A673 (cell line): ENCODE measurements at regions not wholly inside any gene's neighbourhood (a gene's known extent, or its start where the extent isn't known, plus 50 kb on each side); places are given as distances from the start of the nearest gene placed in this dataset.

Source experiments
- EZH2 ChIP-seq: fragments of 200-600 bp; sonication (generic); IDR thresholded peaks from 2 replicates; pipeline ENCODE4 v1.6.1; 2017; ENCODE audit warnings: borderline replicate concordance, low read depth, mild to moderate bottlenecking, mixed read lengths, antibody characterized with exemption, low read length; ENCODE audit not compliant: poor library complexity, severe bottlenecking
- TF ChIP-seq, protein P1 (sequence below): fragments of 300-800, 200-600 bp; sonication (generic); conservative IDR thresholded peaks from 2 replicates; pipeline ENCODE4 v1.5.1; 2017; ENCODE audit warnings: low read depth, mild to moderate bottlenecking, antibody characterized with exemption, low read length, moderate library complexity, mixed read lengths

DNA sequence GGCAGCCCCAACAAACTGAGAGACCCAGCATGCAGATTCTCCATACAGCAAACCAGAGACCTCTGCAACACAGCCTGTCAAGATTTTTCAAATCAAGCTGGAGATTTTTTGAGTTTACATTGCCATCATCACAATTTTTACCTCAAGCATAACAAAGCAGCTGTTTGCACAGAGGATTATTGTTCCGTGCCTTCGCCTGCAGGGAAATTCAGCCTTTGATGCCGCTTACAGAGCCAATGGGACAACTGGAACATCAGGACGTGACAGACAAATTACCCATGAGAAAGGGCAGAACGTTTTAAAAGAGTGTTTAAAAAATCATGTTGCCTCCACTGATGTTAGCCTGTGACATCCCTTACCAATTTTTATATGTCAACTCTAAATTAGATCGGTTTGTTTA is 363.7 kb downstream of the FBXW7 start:
- TF ChIP-seq, protein P1, sequence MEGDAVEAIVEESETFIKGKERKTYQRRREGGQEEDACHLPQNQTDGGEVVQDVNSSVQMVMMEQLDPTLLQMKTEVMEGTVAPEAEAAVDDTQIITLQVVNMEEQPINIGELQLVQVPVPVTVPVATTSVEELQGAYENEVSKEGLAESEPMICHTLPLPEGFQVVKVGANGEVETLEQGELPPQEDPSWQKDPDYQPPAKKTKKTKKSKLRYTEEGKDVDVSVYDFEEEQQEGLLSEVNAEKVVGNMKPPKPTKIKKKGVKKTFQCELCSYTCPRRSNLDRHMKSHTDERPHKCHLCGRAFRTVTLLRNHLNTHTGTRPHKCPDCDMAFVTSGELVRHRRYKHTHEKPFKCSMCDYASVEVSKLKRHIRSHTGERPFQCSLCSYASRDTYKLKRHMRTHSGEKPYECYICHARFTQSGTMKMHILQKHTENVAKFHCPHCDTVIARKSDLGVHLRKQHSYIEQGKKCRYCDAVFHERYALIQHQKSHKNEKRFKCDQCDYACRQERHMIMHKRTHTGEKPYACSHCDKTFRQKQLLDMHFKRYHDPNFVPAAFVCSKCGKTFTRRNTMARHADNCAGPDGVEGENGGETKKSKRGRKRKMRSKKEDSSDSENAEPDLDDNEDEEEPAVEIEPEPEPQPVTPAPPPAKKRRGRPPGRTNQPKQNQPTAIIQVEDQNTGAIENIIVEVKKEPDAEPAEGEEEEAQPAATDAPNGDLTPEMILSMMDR: no peak
- TF ChIP-seq EZH2: no peak
